ENCODE measurements at regions not wholly inside any gene's neighbourhood (a gene's known extent, or its start where the extent isn't known, plus 50 kb on each side); places are given as distances from the start of the nearest gene placed in this dataset.

- no peak overlapping the region for H2AK5ac ChIP-seq (ENCODE audit: low read length)
- no peak overlapping the region for H3K4me3 ChIP-seq (ENCODE audit: low read depth, low read length)
- no peak overlapping the region for H2BK12ac ChIP-seq (ENCODE audit: low read length)
- no peak overlapping the region for H2BK120ac ChIP-seq (ENCODE audit: insufficient read depth, low read length, poor library complexity)
- peaks cover 4% of the 10 kb centered on the region for H3K9me3 ChIP-seq (ENCODE audit: insufficient read depth, low read depth, low read length)
- no peak overlapping the region for H3K4me2 ChIP-seq (ENCODE audit: low read length)
- no peak for DNase-seq
- H2BK5ac ChIP-seq (ENCODE audit: low read depth, low read length, poor library complexity), result no peak overlapping the region
- no peak overlapping the region for H3K27ac ChIP-seq (ENCODE audit: low read depth, low read length)
- no peak overlapping the region for H3K23ac ChIP-seq (ENCODE audit: low read length)
- no peak overlapping the region for H3K9ac ChIP-seq (ENCODE audit: low read length)
- no peaks in the 10 kb centered on the region for H3K4me1 ChIP-seq (ENCODE audit: control insufficient read depth in 1 of 2, insufficient read depth in 2 of 2, low read length in 2 of 2)
- no peaks in the 10 kb centered on the region for H3K27me3 ChIP-seq (ENCODE audit: insufficient read depth, low read length)
- H4K8ac ChIP-seq (ENCODE audit: low read depth, low read length), result no peak overlapping the region
- no peak overlapping the region for H3K4ac ChIP-seq (ENCODE audit: low read depth, low read length)
- no peak overlapping the region for H2AFZ ChIP-seq (ENCODE audit: insufficient read depth, low read length, poor library complexity)
- no peak overlapping the region for H4K12ac ChIP-seq (ENCODE audit: low read depth, low read length)
- no peaks in the 10 kb centered on the region for H3K79me1 ChIP-seq (ENCODE audit: low read length)
- WGBS (ENCODE audit: extremely low coverage, insufficient coverage, insufficient read length), result no CpG with 5 or more reads among the region's 4 CpGs
- H3K18ac ChIP-seq (ENCODE audit: low read length), result no peak overlapping the region
- no peak overlapping the region for H4K91ac ChIP-seq (ENCODE audit: low read depth, low read length)
- H3K79me2 ChIP-seq (ENCODE audit: control insufficient read depth, insufficient read depth, low read length, poor library complexity), result no peaks in the 10 kb centered on the region
- peaks cover 0 to 2% of the 10 kb centered on the region in 2 experiments for H3K36me3 ChIP-seq (ENCODE audit: control insufficient read depth in 1 of 2, insufficient read depth in 2 of 2, low read length in 2 of 2)
- H3K14ac ChIP-seq (ENCODE audit: low read length), result no peak overlapping the region
Measured at GRCh38 chr12:43180242-43180641, 371.8 kb downstream of the ADAMTS20 start.

DNA sequence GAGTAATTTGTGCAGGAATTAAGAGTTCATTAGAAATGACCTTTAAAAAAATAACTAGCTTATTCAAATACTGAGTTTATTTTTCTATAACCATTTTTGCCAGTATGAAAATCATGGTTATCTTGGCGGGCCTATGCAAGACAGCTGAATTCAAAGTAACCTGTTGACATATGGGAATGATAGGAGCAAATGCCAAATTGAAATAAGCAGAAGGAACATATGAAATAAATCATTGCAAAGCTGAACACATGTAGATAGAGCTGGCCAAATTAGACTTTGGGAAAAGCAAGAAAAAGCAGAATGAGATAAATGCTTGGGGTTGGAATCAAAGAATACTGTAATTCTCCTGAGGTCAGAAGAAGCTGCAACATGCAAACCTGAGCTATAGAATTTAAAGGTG is 372.5 kb downstream of the ADAMTS20 start:
- no peak overlapping the region for H3K4ac ChIP-seq (ENCODE audit: low read depth, low read length)
- H3K79me2 ChIP-seq (ENCODE audit: control insufficient read depth, insufficient read depth, low read length, poor library complexity), result no peaks in the 10 kb centered on the region
- no CpG with 5 or more reads among the region's 1 CpG for WGBS (ENCODE audit: extremely low coverage, insufficient coverage, insufficient read length)
- H3K23ac ChIP-seq (ENCODE audit: low read length), result no peak overlapping the region
- H3K27ac ChIP-seq (ENCODE audit: low read depth, low read length), result no peak overlapping the region
- no peak overlapping the region for H3K14ac ChIP-seq (ENCODE audit: low read length)
- H4K12ac ChIP-seq (ENCODE audit: low read depth, low read length), result no peak overlapping the region
- no peak overlapping the region for H3K18ac ChIP-seq (ENCODE audit: low read length)
- no peak overlapping the region for H3K9ac ChIP-seq (ENCODE audit: low read length)
- no peak overlapping the region for H4K91ac ChIP-seq (ENCODE audit: low read depth, low read length)
- no peaks in the 10 kb centered on the region for H3K79me1 ChIP-seq (ENCODE audit: low read length)
- H4K8ac ChIP-seq (ENCODE audit: low read depth, low read length), result no peak overlapping the region
- no peak overlapping the region for H2BK120ac ChIP-seq (ENCODE audit: insufficient read depth, low read length, poor library complexity)
- peaks cover 4% of the 10 kb centered on the region for H3K9me3 ChIP-seq (ENCODE audit: insufficient read depth, low read depth, low read length)
- H3K27me3 ChIP-seq (ENCODE audit: insufficient read depth, low read length), result no peaks in the 10 kb centered on the region
- no peak overlapping the region for H3K4me3 ChIP-seq (ENCODE audit: low read depth, low read length)
- H2BK12ac ChIP-seq (ENCODE audit: low read length), result no peak overlapping the region
- H2BK5ac ChIP-seq (ENCODE audit: low read depth, low read length, poor library complexity), result no peak overlapping the region
- no peaks in the 10 kb centered on the region for H3K4me1 ChIP-seq (ENCODE audit: control insufficient read depth in 1 of 2, insufficient read depth in 2 of 2, low read length in 2 of 2)
- no peak for DNase-seq
- H2AFZ ChIP-seq (ENCODE audit: insufficient read depth, low read length, poor library complexity), result no peak overlapping the region
- no peak overlapping the region for H2AK5ac ChIP-seq (ENCODE audit: low read length)
- no peak overlapping the region for H3K4me2 ChIP-seq (ENCODE audit: low read length)
- peaks cover 0 to 2% of the 10 kb centered on the region in 2 experiments for H3K36me3 ChIP-seq (ENCODE audit: control insufficient read depth in 1 of 2, insufficient read depth in 2 of 2, low read length in 2 of 2)

DNA sequence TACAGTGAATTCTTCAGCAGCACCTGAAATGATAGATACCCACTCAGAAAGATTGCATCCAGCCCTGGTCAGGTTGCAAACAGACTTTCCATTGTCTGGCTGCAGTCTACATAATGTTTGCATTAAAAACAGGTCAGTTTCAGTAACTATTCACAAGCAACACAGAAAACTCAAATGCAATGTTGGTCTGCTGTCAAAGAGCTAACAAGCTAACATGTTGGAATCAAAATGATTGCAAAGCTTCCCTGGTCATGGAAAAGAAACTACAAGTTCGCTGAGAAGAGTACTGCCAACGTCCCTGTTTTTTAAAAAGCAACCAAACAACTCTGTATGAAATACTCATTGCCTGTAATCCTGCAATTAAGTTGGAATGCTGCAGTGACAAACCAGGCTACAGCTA is 374.7 kb downstream of the ADAMTS20 start:
- no peak overlapping the region for H3K4me3 ChIP-seq (ENCODE audit: low read depth, low read length)
- H4K8ac ChIP-seq (ENCODE audit: low read depth, low read length), result no peak overlapping the region
- no peak overlapping the region for H4K91ac ChIP-seq (ENCODE audit: low read depth, low read length)
- no peaks in the 10 kb centered on the region for H3K79me2 ChIP-seq (ENCODE audit: control insufficient read depth, insufficient read depth, low read length, poor library complexity)
- H3K4me1 ChIP-seq (ENCODE audit: control insufficient read depth in 1 of 2, insufficient read depth in 2 of 2, low read length in 2 of 2), result no peaks in the 10 kb centered on the region
- no peak overlapping the region for H2AK5ac ChIP-seq (ENCODE audit: low read length)
- no CpG with 5 or more reads among the region's 2 CpGs for WGBS (ENCODE audit: extremely low coverage, insufficient coverage, insufficient read length)
- no peak overlapping the region for H2BK120ac ChIP-seq (ENCODE audit: insufficient read depth, low read length, poor library complexity)
- no peaks in the 10 kb centered on the region for H3K79me1 ChIP-seq (ENCODE audit: low read length)
- no peak overlapping the region for H2BK12ac ChIP-seq (ENCODE audit: low read length)
- no peak for DNase-seq
- H2AFZ ChIP-seq (ENCODE audit: insufficient read depth, low read length, poor library complexity), result no peak overlapping the region
- H3K23ac ChIP-seq (ENCODE audit: low read length), result no peak overlapping the region
- H3K4me2 ChIP-seq (ENCODE audit: low read length), result no peak overlapping the region
- H4K12ac ChIP-seq (ENCODE audit: low read depth, low read length), result no peak overlapping the region
- H3K18ac ChIP-seq (ENCODE audit: low read length), result no peak overlapping the region
- H3K9ac ChIP-seq (ENCODE audit: low read length), result no peak overlapping the region
- H3K4ac ChIP-seq (ENCODE audit: low read depth, low read length), result no peak overlapping the region
- peaks cover 0 to 1% of the 10 kb centered on the region in 2 experiments for H3K36me3 ChIP-seq (ENCODE audit: control insufficient read depth in 1 of 2, insufficient read depth in 2 of 2, low read length in 2 of 2)
- no peak overlapping the region for H3K27ac ChIP-seq (ENCODE audit: low read depth, low read length)
- no peak overlapping the region for H2BK5ac ChIP-seq (ENCODE audit: low read depth, low read length, poor library complexity)
- peaks cover 4% of the 10 kb centered on the region for H3K9me3 ChIP-seq (ENCODE audit: insufficient read depth, low read depth, low read length)
- no peaks in the 10 kb centered on the region for H3K27me3 ChIP-seq (ENCODE audit: insufficient read depth, low read length)
- no peak overlapping the region for H3K14ac ChIP-seq (ENCODE audit: low read length)

DNA sequence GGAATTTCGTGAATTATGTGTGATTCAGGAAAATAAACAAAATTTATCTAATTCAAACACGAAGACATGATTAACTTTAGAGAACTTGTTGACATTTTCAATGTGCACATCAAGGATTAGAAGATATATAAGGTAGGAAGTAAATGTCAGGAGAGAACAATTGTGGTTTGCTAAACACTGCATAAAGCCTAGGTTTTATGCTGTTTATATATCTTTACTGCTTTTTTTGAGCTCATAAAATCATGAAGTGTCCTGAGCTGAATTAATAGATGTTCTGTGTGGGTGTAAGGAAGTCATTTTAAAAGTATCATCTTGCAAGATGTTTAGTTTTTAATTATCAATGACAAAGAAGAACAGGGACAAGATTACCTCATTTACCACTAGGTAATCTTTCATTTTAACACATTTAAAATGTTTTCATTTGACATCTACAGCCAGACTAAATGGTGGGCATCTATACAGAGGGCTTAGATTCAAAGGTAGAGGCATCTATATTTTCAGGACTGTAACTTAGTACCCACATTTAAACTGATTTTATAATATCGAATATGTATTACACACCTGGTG is 382.8 kb downstream of the ADAMTS20 start:
- H3K27me3 ChIP-seq (ENCODE audit: insufficient read depth, low read length), result no peaks in the 10 kb centered on the region
- no peak overlapping the region for H3K27ac ChIP-seq (ENCODE audit: low read depth, low read length)
- no peak overlapping the region for H3K4me3 ChIP-seq (ENCODE audit: low read depth, low read length)
- no peak overlapping the region for H2BK12ac ChIP-seq (ENCODE audit: low read length)
- no peak overlapping the region for H3K4me2 ChIP-seq (ENCODE audit: low read length)
- WGBS (ENCODE audit: extremely low coverage, insufficient coverage, insufficient read length), result 100% methylated on average over 1 of the region's 3 CpGs
- no peak overlapping the region for H3K4ac ChIP-seq (ENCODE audit: low read depth, low read length)
- H3K9ac ChIP-seq (ENCODE audit: low read length), result no peak overlapping the region
- H3K79me1 ChIP-seq (ENCODE audit: low read length), result no peaks in the 10 kb centered on the region
- H2AFZ ChIP-seq (ENCODE audit: insufficient read depth, low read length, poor library complexity), result no peak overlapping the region
- no peak overlapping the region for H3K18ac ChIP-seq (ENCODE audit: low read length)
- no peak overlapping the region for H2AK5ac ChIP-seq (ENCODE audit: low read length)
- H3K4me1 ChIP-seq (ENCODE audit: control insufficient read depth in 1 of 2, insufficient read depth in 2 of 2, low read length in 2 of 2), result no peaks in the 10 kb centered on the region
- no peak overlapping the region for H3K14ac ChIP-seq (ENCODE audit: low read length)
- no peak overlapping the region for H4K8ac ChIP-seq (ENCODE audit: low read depth, low read length)
- H2BK5ac ChIP-seq (ENCODE audit: low read depth, low read length, poor library complexity), result no peak overlapping the region
- no peak overlapping the region for H4K91ac ChIP-seq (ENCODE audit: low read depth, low read length)
- H3K23ac ChIP-seq (ENCODE audit: low read length), result no peak overlapping the region
- H3K79me2 ChIP-seq (ENCODE audit: control insufficient read depth, insufficient read depth, low read length, poor library complexity), result no peaks in the 10 kb centered on the region
- no peak for DNase-seq
- H4K12ac ChIP-seq (ENCODE audit: low read depth, low read length), result no peak overlapping the region
- H3K36me3 ChIP-seq (ENCODE audit: control insufficient read depth in 1 of 2, insufficient read depth in 2 of 2, low read length in 2 of 2), result no peaks in the 10 kb centered on the region
- no peak overlapping the region for H2BK120ac ChIP-seq (ENCODE audit: insufficient read depth, low read length, poor library complexity)
- no peaks in the 10 kb centered on the region for H3K9me3 ChIP-seq (ENCODE audit: insufficient read depth, low read depth, low read length)

Data from trophoblast cell (in vitro differentiated cells and primary cell).